NT2/D1 (cell line): ENCODE measurements at regions not wholly inside any gene's neighbourhood (a gene's known extent, or its start where the extent isn't known, plus 50 kb on each side); places are given as distances from the start of the nearest gene placed in this dataset.

Experiments
- SUZ12 ChIP-seq: IDR thresholded peaks from 2 replicates; pipeline ENCODE4 v1.6.1; 2011; ENCODE audit not compliant: insufficient read length, insufficient read depth; ENCODE audit errors: extremely low read depth
- YY1 ChIP-seq: IDR thresholded peaks from 2 replicates; pipeline ENCODE4 v1.6.1; 2011; ENCODE audit not compliant: insufficient read length, insufficient read depth
- ZNF274 ChIP-seq: IDR thresholded peaks from 2 replicates; pipeline ENCODE4 v1.6.1; 2011; ENCODE audit warnings: mild to moderate bottlenecking, low read depth, low read length

- TF ChIP-seq YY1 (no peak), SUZ12 (no peak), ZNF274 (no peak)
Observed at GRCh38 chr15:88708655-88709054, 69.8 kb downstream of the ISG20 start.
